HG02884 (cell line): ENCODE measurements at regions not wholly inside any gene's neighbourhood (a gene's known extent, or its start where the extent isn't known, plus 50 kb on each side); places are given as distances from the start of the nearest gene placed in this dataset.
"Not testable (repeated sequence)": the region's sequence is repeated elsewhere in the genome, so short reads cannot be mapped to it uniquely, and the experiment has no call there.

Experiments
- ATAC-seq: cut with Tn5 transposase; IDR thresholded peaks from one replicate; pipeline ENCODE4 v1.9.1; 2021; ENCODE audit warnings: mild to moderate bottlenecking, moderate library complexity; ENCODE audit not compliant: unreplicated experiment

- ATAC-seq = no peak
These were observed 109.2 kb downstream of the OSTF1 start for GRCh38 chr9:75197561-75197960.

GRCh38 chr9:75198436-75198835 lies 110.1 kb downstream of the OSTF1 start:
- ATAC-seq = no peak

- peak; percentile 69 for ATAC-seq
These were observed 112.7 kb downstream of the OSTF1 start for GRCh38 chr9:75200892-75201470.

GRCh38 chr9:75201480-75202209 lies 113.3 kb downstream of the OSTF1 start:
- ATAC-seq = no peak

- ATAC-seq = not testable (repeated sequence)
These were observed 119.7 kb downstream of the OSTF1 start for GRCh38 chr9:75207997-75208396.

- no peak for ATAC-seq
These were observed 121.9 kb downstream of the OSTF1 start for GRCh38 chr9:75210215-75210614.

- ATAC-seq = no peak
These were observed 125.5 kb downstream of the OSTF1 start for GRCh38 chr9:75213765-75214164.

- no peak for ATAC-seq
These were observed 138.3 kb downstream of the OSTF1 start for GRCh38 chr9:75226403-75227139.

GRCh38 chr9:75228893-75229292 lies 140.6 kb downstream of the OSTF1 start:
- ATAC-seq = no peak

GRCh38 chr9:75229605-75230332 lies 141.5 kb downstream of the OSTF1 start:
- ATAC-seq = no peak

- no peak for ATAC-seq
These were observed 142.2 kb downstream of the OSTF1 start for GRCh38 chr9:75230469-75230868.

GRCh38 chr9:75231167-75231566 lies 142.9 kb downstream of the OSTF1 start:
- ATAC-seq = no peak

- ATAC-seq = no peak
These were observed 144.7 kb downstream of the OSTF1 start for GRCh38 chr9:75233011-75233410.

GRCh38 chr9:75235632-75236031 lies 147.3 kb downstream of the OSTF1 start:
- no peak for ATAC-seq

- peak; percentile 99 for ATAC-seq
These were observed 150.1 kb downstream of the OSTF1 start for GRCh38 chr9:75238311-75238976.

GRCh38 chr9:75239176-75239575 lies 150.9 kb downstream of the OSTF1 start:
- no peak for ATAC-seq

GRCh38 chr9:75242426-75242825 lies 154.1 kb downstream of the OSTF1 start:
- no peak for ATAC-seq

GRCh38 chr9:75246949-75247348 lies 158.6 kb downstream of the OSTF1 start:
- no peak for ATAC-seq

GRCh38 chr9:75265525-75265972 lies 177.2 kb downstream of the OSTF1 start:
- ATAC-seq = peak; percentile 77

- no peak for ATAC-seq
These were observed 180.9 kb downstream of the OSTF1 start for GRCh38 chr9:75269197-75269596.

GRCh38 chr9:75273055-75273454 lies 184.7 kb downstream of the OSTF1 start:
- not testable (repeated sequence) for ATAC-seq
